ENCODE measurements at regions not wholly inside any gene's neighbourhood (a gene's known extent, or its start where the extent isn't known, plus 50 kb on each side); places are given as distances from the start of the nearest gene placed in this dataset.

GRCh38 chr20:39462416-39462945 is 500.3 kb downstream of the DHX35 start:
- TF ChIP-seq CTCF (conservative IDR thresholded peaks at IDR 0.05) (no peak), EZH2 (IDR thresholded peaks at IDR 0.05; ENCODE audit: low read depth) (no peak)
